ENCODE measurements at regions not wholly inside any gene's neighbourhood (a gene's known extent, or its start where the extent isn't known, plus 50 kb on each side); places are given as distances from the start of the nearest gene placed in this dataset.

DNA sequence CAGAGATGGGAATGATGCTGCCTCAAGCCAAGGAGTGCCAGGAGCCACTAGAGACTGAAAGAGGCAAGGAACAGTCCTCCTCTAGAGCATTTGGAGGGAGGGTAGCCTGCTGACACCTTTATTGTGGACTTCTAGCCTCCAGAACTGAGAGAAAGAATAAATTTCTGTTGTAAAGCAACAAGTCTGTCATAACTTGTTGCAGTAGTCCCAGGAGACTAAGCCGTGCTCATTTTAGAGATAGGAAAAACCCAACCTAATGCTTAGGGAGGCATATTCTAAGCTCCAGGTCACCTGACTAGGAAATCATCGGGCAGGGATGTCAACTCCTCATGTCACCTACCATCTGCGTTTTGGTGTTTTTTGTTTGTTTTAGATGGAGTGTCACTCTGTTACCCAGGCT is 345.4 kb upstream of the EEF2KMT start:
- TF ChIP-seq POLR2A (IDR thresholded peaks at IDR 0.05; ENCODE audit: extremely low read depth, insufficient read length) (no peak), CTCF (IDR thresholded peaks at IDR 0.05; ENCODE audit: low read depth, low read length) (no peak), MAX (IDR thresholded peaks at IDR 0.05; ENCODE audit: low read depth, low read length) (no peak), MYC (IDR thresholded peaks at IDR 0.05; ENCODE audit: low read depth, low read length) (no peak)
